SU-DHL-6 (cell line): ENCODE measurements at regions not wholly inside any gene's neighbourhood (a gene's known extent, or its start where the extent isn't known, plus 50 kb on each side); places are given as distances from the start of the nearest gene placed in this dataset.

ENCODE experiments used
- H2AFZ ChIP-seq: fragments of 200-600 bp; sonication (generic); 2 replicates; pipeline ENCODE4 v1.6.1; 2014; ENCODE audit warnings: low read depth, mild to moderate bottlenecking, moderate library complexity, mixed read lengths, antibody characterized with exemption, low read length; ENCODE audit not compliant: severe bottlenecking
- H3F3A ChIP-seq: fragments of 200-600 bp; shearing (Covaris generic); 2 replicates; pipeline ENCODE4 v1.6.0; 2016; ENCODE audit warnings: antibody characterized with exemption, mild to moderate bottlenecking; ENCODE audit not compliant: insufficient read depth
- H3K27ac ChIP-seq: fragments of 200-600 bp; sonication (generic); 2 replicates; pipeline ENCODE4 v1.5.1; 2016; ENCODE audit warnings: low read depth, mild to moderate bottlenecking, low read length, moderate library complexity, mixed read lengths
- H3K27me3 ChIP-seq: fragments of 200-600 bp; sonication (generic), shearing (Covaris generic); 2 replicates; pipeline ENCODE4 v1.6.0; 2014; ENCODE audit warnings: mild to moderate bottlenecking, low read length
- H3K36me3 ChIP-seq: fragments of 200-600 bp; sonication (generic); 2 replicates; pipeline ENCODE4 v1.6.1; 2014; ENCODE audit warnings: mild to moderate bottlenecking, low read length, mixed read lengths
- H3K4me2 ChIP-seq: fragments of 300-600, 200-600 bp; shearing (Covaris generic), sonication (generic); 2 replicates; pipeline ENCODE4 v1.6.0; 2014; ENCODE audit warnings: low read length, low read depth, mild to moderate bottlenecking; ENCODE audit not compliant: poor library complexity, severe bottlenecking
- H3K4me3 ChIP-seq: fragments of 200-600 bp; sonication (generic); 2 replicates; pipeline ENCODE4 v1.5.1; 2014; ENCODE audit warnings: antibody characterized with exemption, low read length, mild to moderate bottlenecking, mixed read lengths; ENCODE audit not compliant: insufficient read depth, poor library complexity, severe bottlenecking
- H3K79me2 ChIP-seq: fragments of 200-600 bp; sonication (generic); 2 replicates; pipeline ENCODE4 v1.6.1; 2014; ENCODE audit warnings: mild to moderate bottlenecking, low read length, moderate library complexity; ENCODE audit not compliant: insufficient read depth
- H3K9ac ChIP-seq: fragments of 200-600 bp; sonication (generic); 2 replicates; pipeline ENCODE4 v1.7.0; 2014; ENCODE audit warnings: mild to moderate bottlenecking, low read length
- H3K9me2 ChIP-seq: fragments of 200-600 bp; sonication (generic); replicated peaks from 2 replicates; pipeline ENCODE4 v1.6.1; 2014; ENCODE audit warnings: low read length; ENCODE audit not compliant: insufficient read depth
- H3K9me3 ChIP-seq: fragments of 200-600 bp; sonication (generic); 2 replicates; pipeline ENCODE4 v1.6.1; 2014; ENCODE audit warnings: low read length, mixed read lengths; ENCODE audit not compliant: insufficient read depth
- H4K20me1 ChIP-seq: fragments of 200-600 bp; sonication (generic); 2 replicates; pipeline ENCODE4 v1.6.1; 2014; ENCODE audit warnings: low read depth, mild to moderate bottlenecking, antibody characterized with exemption, low read length, moderate library complexity, mixed read lengths
- CTCF ChIP-seq: fragments of 200-600 bp; sonication (generic); IDR thresholded peaks from one replicate; pipeline ENCODE4 v1.5.1; 2017; ENCODE audit warnings: antibody characterized with exemption, mild to moderate bottlenecking, low read length, moderate library complexity; ENCODE audit not compliant: insufficient read depth, poor library complexity, severe bottlenecking
- EZH2phosphoT487 ChIP-seq: fragments of 200-600 bp; sonication (generic), shearing (Covaris generic); conservative IDR thresholded peaks from 2 replicates; pipeline ENCODE4 v1.6.1; 2018; ENCODE audit warnings: mild to moderate bottlenecking, antibody characterized with exemption, low read length, moderate library complexity, mixed read lengths

GRCh38 chr4:124104101-124104500 lies 608.4 kb downstream of the ANKRD50 start:
- Histone ChIP-seq H3K27ac (no peak overlapping the region), H3K9me2 (no peaks in the 10 kb centered on the region), H3K36me3 (no peaks in the 10 kb centered on the region), H3K9ac (no peak overlapping the region), H3K9me3 (no peaks in the 10 kb centered on the region), H3F3A (no peaks in the 10 kb centered on the region), H3K4me3 (no peak overlapping the region), H3K79me2 (no peaks in the 10 kb centered on the region), H2AFZ (no peak overlapping the region), H3K27me3 (no peaks in the 10 kb centered on the region), H4K20me1 (no peaks in the 10 kb centered on the region), H3K4me2 (no peak overlapping the region)
- TF ChIP-seq EZH2phosphoT487 (no peak), CTCF (no peak)

- H3K4me3 ChIP-seq, result no peak overlapping the region
- no peaks in the 10 kb centered on the region for H3K9me3 ChIP-seq
- H3K27ac ChIP-seq, result no peak overlapping the region
- H3K27me3 ChIP-seq, result no peaks in the 10 kb centered on the region
- no peaks in the 10 kb centered on the region for H3K79me2 ChIP-seq
- no peak overlapping the region for H2AFZ ChIP-seq
- no peaks in the 10 kb centered on the region for H3F3A ChIP-seq
- no peak overlapping the region for H3K9ac ChIP-seq
- H3K36me3 ChIP-seq, result no peaks in the 10 kb centered on the region
- TF ChIP-seq CTCF, result no peak
- TF ChIP-seq EZH2phosphoT487, result no peak
- no peak overlapping the region for H3K4me2 ChIP-seq
- H3K9me2 ChIP-seq, result no peaks in the 10 kb centered on the region
- H4K20me1 ChIP-seq, result no peaks in the 10 kb centered on the region
Measured at GRCh38 chr4:124104628-124105027, 607.9 kb downstream of the ANKRD50 start.

- Histone ChIP-seq H3K27me3 (no peaks in the 10 kb centered on the region), H3K9ac (no peak overlapping the region), H3K4me2 (no peak overlapping the region), H2AFZ (no peak overlapping the region), H3K9me2 (no peaks in the 10 kb centered on the region), H3K4me3 (no peak overlapping the region), H3K9me3 (no peaks in the 10 kb centered on the region), H3K79me2 (no peaks in the 10 kb centered on the region), H3K27ac (no peak overlapping the region), H3K36me3 (no peaks in the 10 kb centered on the region), H4K20me1 (no peaks in the 10 kb centered on the region), H3F3A (no peaks in the 10 kb centered on the region)
- no peak for TF ChIP-seq EZH2phosphoT487
Measured at GRCh38 chr4:124105212-124105611, 607.3 kb downstream of the ANKRD50 start.

GRCh38 chr4:124111411-124111810 lies 601.1 kb downstream of the ANKRD50 start:
- H3K9me3 ChIP-seq, result no peaks in the 10 kb centered on the region
- H3K9ac ChIP-seq, result no peak overlapping the region
- H3K4me2 ChIP-seq, result no peak overlapping the region
- TF ChIP-seq EZH2phosphoT487 (no peak), CTCF (no peak)
- no peaks in the 10 kb centered on the region for H3K79me2 ChIP-seq
- H2AFZ ChIP-seq, result no peak overlapping the region
- H3K27me3 ChIP-seq, result no peaks in the 10 kb centered on the region
- H3K9me2 ChIP-seq, result no peaks in the 10 kb centered on the region
- H3F3A ChIP-seq, result no peaks in the 10 kb centered on the region
- H3K36me3 ChIP-seq, result no peaks in the 10 kb centered on the region
- H3K27ac ChIP-seq, result no peak overlapping the region
- no peaks in the 10 kb centered on the region for H4K20me1 ChIP-seq
- H3K4me3 ChIP-seq, result no peak overlapping the region
